Smooth muscle cell (in vitro differentiated cells): ENCODE measurements at regions not wholly inside any gene's neighbourhood (a gene's known extent, or its start where the extent isn't known, plus 50 kb on each side); places are given as distances from the start of the nearest gene placed in this dataset.

ENCODE experiments used
- DNase-seq: peaks from one replicate; lab custom pipeline; 2025; ENCODE audit not compliant: unreplicated experiment; lab: John Stamatoyannopoulos, UW
- H2AFZ ChIP-seq: fragments of 200-600 bp; sonication (generic); 2 replicates; pipeline ENCODE4 v1.6.0; 2016; ENCODE audit warnings: antibody characterized with exemption, low read depth, mild to moderate bottlenecking
- H3F3A ChIP-seq: fragments of 200-600 bp; sonication (generic); 2 replicates; pipeline ENCODE4 v1.6.0; 2017; ENCODE audit warnings: antibody characterized with exemption, low read depth
- H3K27ac ChIP-seq: fragments of 200-600 bp; sonication (generic); 2 replicates; pipeline ENCODE4 v1.5.1; 2016; ENCODE audit warnings: low read depth, mild to moderate bottlenecking
- H3K27me3 ChIP-seq: fragments of 200-600 bp; sonication (generic); 2 replicates; pipeline ENCODE4 v1.6.1; 2016; ENCODE audit warnings: low read depth, mild to moderate bottlenecking
- H3K36me3 ChIP-seq: fragments of 200-600 bp; sonication (generic); 2 replicates; pipeline ENCODE4 v1.5.1; 2016; ENCODE audit warnings: low read depth
- H3K4me1 ChIP-seq: fragments of 200-600 bp; sonication (generic); 2 replicates; pipeline ENCODE4 v1.5.1; 2016; ENCODE audit warnings: low read depth
- H3K4me2 ChIP-seq: fragments of 200-600 bp; sonication (generic); 2 replicates; pipeline ENCODE4 v1.6.0; 2016; ENCODE audit warnings: mild to moderate bottlenecking
- H3K4me3 ChIP-seq: fragments of 200-600 bp; sonication (generic); 2 replicates; pipeline ENCODE4 v1.5.1; 2016; ENCODE audit warnings: mild to moderate bottlenecking
- H3K79me2 ChIP-seq: fragments of 200-600 bp; sonication (generic); 2 replicates; pipeline ENCODE4 v1.6.0; 2016; ENCODE audit warnings: low read depth, mild to moderate bottlenecking
- H3K9ac ChIP-seq: fragments of 200-600 bp; sonication (generic); 2 replicates; pipeline ENCODE4 v1.6.0; 2016; ENCODE audit warnings: low read depth
- H3K9me3 ChIP-seq: fragments of 200-600 bp; sonication (generic); replicated peaks from 2 replicates; pipeline ENCODE4 v1.5.1; 2016; ENCODE audit warnings: low read depth
- H4K20me1 ChIP-seq: fragments of 200-600 bp; sonication (generic); 2 replicates; pipeline ENCODE4 v1.6.0; 2016; ENCODE audit warnings: low read depth
- CTCF ChIP-seq: fragments of 200-600 bp; sonication (generic); IDR thresholded peaks from 2 replicates; pipeline ENCODE4 v1.5.1; 2017; ENCODE audit warnings: borderline replicate concordance, mild to moderate bottlenecking, antibody characterized with exemption; ENCODE audit not compliant: insufficient read depth, poor library complexity, severe bottlenecking
- WGBS: methylation state at CpG from one replicate; pipeline ENCODE4 v1.1.7; 2016; ENCODE audit warnings: low lambda C conversion rate; 5-methylcytosine and 5-hydroxymethylcytosine counted together

- 98% methylated on average over 5 of the region's 5 CpGs for WGBS
These were observed 73.5 kb upstream of the ALDH1A1 start for GRCh38 chr9:73026375-73026774.

GRCh38 chr9:73024601-73025034, 71.8 kb upstream of the ALDH1A1 start:
- Histone ChIP-seq H3K4me2 (no peak overlapping the region), H3K4me1 (no peaks in the 10 kb centered on the region), H3K9ac (no peak overlapping the region), H2AFZ (no peak overlapping the region), H3K4me3 (no peak overlapping the region), H3K27me3 (peaks cover 4% of the 10 kb centered on the region), H4K20me1 (no peaks in the 10 kb centered on the region), H3K36me3 (no peaks in the 10 kb centered on the region), H3K79me2 (no peaks in the 10 kb centered on the region), H3K9me3 (no peaks in the 10 kb centered on the region), H3K27ac (no peak overlapping the region), H3F3A (no peaks in the 10 kb centered on the region)
- TF ChIP-seq CTCF, result no peak
- no peak for DNase-seq
- WGBS, result 79% methylated on average over 6 of the region's 6 CpGs

More at GRCh38 chr9:73026375-73026774, 73.5 kb upstream of the ALDH1A1 start:
- no peak overlapping the region for H3K4me2 ChIP-seq
- DNase-seq, result no peak
- no peaks in the 10 kb centered on the region for H4K20me1 ChIP-seq
- H3K4me3 ChIP-seq, result no peak overlapping the region
- H3K9me3 ChIP-seq, result no peaks in the 10 kb centered on the region
- H3K9ac ChIP-seq, result no peak overlapping the region
- TF ChIP-seq CTCF, result no peak
- H3K4me1 ChIP-seq, result no peaks in the 10 kb centered on the region
- H3K36me3 ChIP-seq, result no peaks in the 10 kb centered on the region
- no peak overlapping the region for H2AFZ ChIP-seq
- H3K79me2 ChIP-seq, result no peaks in the 10 kb centered on the region
- H3F3A ChIP-seq, result no peaks in the 10 kb centered on the region
- peaks cover 4% of the 10 kb centered on the region for H3K27me3 ChIP-seq
- H3K27ac ChIP-seq, result no peak overlapping the region

GRCh38 chr9:73023025-73023541, 70.2 kb upstream of the ALDH1A1 start:
- H3K27me3 ChIP-seq, result no peaks in the 10 kb centered on the region
- no peak overlapping the region for H3K9ac ChIP-seq
- H3K4me2 ChIP-seq, result no peak overlapping the region
- H2AFZ ChIP-seq, result peak overlapping the region; percentile 59
- H4K20me1 ChIP-seq, result no peaks in the 10 kb centered on the region
- no peaks in the 10 kb centered on the region for H3K36me3 ChIP-seq
- H3F3A ChIP-seq, result no peaks in the 10 kb centered on the region
- no peaks in the 10 kb centered on the region for H3K4me1 ChIP-seq
- DNase-seq, result no peak
- WGBS, result 7% methylated on average over 7 of the region's 7 CpGs
- peak; percentile 95 for TF ChIP-seq CTCF
- H3K27ac ChIP-seq, result no peak overlapping the region
- H3K4me3 ChIP-seq, result no peak overlapping the region
- no peaks in the 10 kb centered on the region for H3K9me3 ChIP-seq
- no peaks in the 10 kb centered on the region for H3K79me2 ChIP-seq

- no peaks in the 10 kb centered on the region for H3K9me3 ChIP-seq
- no peaks in the 10 kb centered on the region for H3K79me2 ChIP-seq
- no peak overlapping the region for H3K4me3 ChIP-seq
- no peaks in the 10 kb centered on the region for H3K4me1 ChIP-seq
- TF ChIP-seq CTCF, result no peak
- H2AFZ ChIP-seq, result peak overlapping the region; percentile 59
- no peak overlapping the region for H3K4me2 ChIP-seq
- no peak overlapping the region for H3K9ac ChIP-seq
- WGBS, result 61% methylated on average over 2 of the region's 2 CpGs
- H3F3A ChIP-seq, result no peaks in the 10 kb centered on the region
- H4K20me1 ChIP-seq, result no peaks in the 10 kb centered on the region
- no peak overlapping the region for H3K27ac ChIP-seq
- H3K27me3 ChIP-seq, result no peaks in the 10 kb centered on the region
- no peaks in the 10 kb centered on the region for H3K36me3 ChIP-seq
- no peak for DNase-seq
These were observed 69.5 kb upstream of the ALDH1A1 start for GRCh38 chr9:73022353-73022752.
